Right lobe of liver (tissue), 4 donors: ENCODE measurements at regions not wholly inside any gene's neighbourhood (a gene's known extent, or its start where the extent isn't known, plus 50 kb on each side); places are given as distances from the start of the nearest gene placed in this dataset.

Experiments used
- POLR2A ChIP-seq: fragments of 450-650 bp; IDR thresholded peaks from one replicate; pipeline ENCODE4 v1.6.1; 2017; ENCODE audit warnings: antibody characterized with exemption, mild to moderate bottlenecking
- TF ChIP-seq, protein P1 (sequence below), 4 donors: fragments of 200-600 bp in 3 of 4; fragments of 450-650 bp in 1 of 4; IDR thresholded peaks; one replicate each; pipeline versions ENCODE4 v1.5.1 to v1.8.0; 2016 to 2022; ENCODE audit warnings: antibody characterized with exemption in 4 of 4, mild to moderate bottlenecking in 2 of 4
- donor health status: DM: no; HTN: no; CAD: no.
- donor health status: DM: no; HTN: no; CAD: no.
- donor health status: DM: no; HTN: yes; CAD: no.

DNA sequence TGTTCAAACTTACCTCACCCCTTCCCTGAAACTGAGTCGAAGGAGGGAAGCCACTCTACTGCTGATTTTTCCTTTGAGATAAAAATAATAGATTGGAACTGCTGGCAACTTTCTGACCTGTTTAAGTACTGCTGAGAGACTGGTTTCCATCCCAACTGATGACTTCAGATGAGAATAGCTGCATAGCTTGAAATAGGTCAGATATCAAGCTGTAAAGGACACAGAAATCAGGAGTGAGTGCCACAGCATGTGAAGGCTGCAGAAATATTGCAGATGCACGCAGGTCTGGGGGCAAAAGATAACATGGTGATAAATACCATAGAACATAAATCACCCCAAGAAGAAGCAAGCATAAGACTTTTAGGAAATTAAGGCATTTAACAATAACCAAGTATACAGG, 923.2 kb downstream of the SH3BGRL start:
- TF ChIP-seq, protein P1, sequence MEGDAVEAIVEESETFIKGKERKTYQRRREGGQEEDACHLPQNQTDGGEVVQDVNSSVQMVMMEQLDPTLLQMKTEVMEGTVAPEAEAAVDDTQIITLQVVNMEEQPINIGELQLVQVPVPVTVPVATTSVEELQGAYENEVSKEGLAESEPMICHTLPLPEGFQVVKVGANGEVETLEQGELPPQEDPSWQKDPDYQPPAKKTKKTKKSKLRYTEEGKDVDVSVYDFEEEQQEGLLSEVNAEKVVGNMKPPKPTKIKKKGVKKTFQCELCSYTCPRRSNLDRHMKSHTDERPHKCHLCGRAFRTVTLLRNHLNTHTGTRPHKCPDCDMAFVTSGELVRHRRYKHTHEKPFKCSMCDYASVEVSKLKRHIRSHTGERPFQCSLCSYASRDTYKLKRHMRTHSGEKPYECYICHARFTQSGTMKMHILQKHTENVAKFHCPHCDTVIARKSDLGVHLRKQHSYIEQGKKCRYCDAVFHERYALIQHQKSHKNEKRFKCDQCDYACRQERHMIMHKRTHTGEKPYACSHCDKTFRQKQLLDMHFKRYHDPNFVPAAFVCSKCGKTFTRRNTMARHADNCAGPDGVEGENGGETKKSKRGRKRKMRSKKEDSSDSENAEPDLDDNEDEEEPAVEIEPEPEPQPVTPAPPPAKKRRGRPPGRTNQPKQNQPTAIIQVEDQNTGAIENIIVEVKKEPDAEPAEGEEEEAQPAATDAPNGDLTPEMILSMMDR (IDR thresholded peaks at IDR 0.05): no peak
- TF ChIP-seq POLR2A: no peak
